ENCODE measurements at regions not wholly inside any gene's neighbourhood (a gene's known extent, or its start where the extent isn't known, plus 50 kb on each side); places are given as distances from the start of the nearest gene placed in this dataset.

- TF ChIP-seq YY1 (IDR thresholded peaks at IDR 0.05) = no peak
- TF ChIP-seq CTCF (IDR thresholded peaks at IDR 0.05; ENCODE audit: low read depth, low read length, missing input control) = no peak
- TF ChIP-seq, protein P1, sequence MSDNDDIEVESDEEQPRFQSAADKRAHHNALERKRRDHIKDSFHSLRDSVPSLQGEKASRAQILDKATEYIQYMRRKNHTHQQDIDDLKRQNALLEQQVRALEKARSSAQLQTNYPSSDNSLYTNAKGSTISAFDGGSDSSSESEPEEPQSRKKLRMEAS (IDR thresholded peaks at IDR 0.05) = no peak
Observed at GRCh38 chr10:9275861-9276260, 1221.4 kb downstream of the GATA3 start.
